ENCODE measurements at regions not wholly inside any gene's neighbourhood (a gene's known extent, or its start where the extent isn't known, plus 50 kb on each side); places are given as distances from the start of the nearest gene placed in this dataset.

DNA sequence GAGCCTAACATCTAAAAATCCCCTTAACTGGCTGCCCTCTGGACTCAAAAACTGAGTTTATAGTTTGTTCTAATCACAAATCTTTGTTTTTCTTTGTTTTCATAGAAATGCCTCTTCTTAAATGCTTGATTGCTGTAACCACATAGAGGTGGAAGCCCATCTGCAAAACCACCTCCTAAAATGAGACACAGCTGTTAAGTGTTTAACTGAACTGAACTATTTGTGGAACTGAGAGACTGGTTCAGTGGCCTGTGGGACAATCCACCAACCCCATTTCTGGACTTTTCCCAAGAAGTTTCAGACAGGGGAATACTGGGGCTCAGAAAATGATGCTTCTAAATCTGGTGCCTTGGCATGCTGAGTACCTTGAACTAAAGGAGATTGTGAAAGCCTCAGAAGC, 50.9 kb upstream of the TM9SF2 start:
- no peak overlapping the region for H3K4me3 ChIP-seq (ENCODE audit: low read depth, low read length)
- TF ChIP-seq, protein P1, sequence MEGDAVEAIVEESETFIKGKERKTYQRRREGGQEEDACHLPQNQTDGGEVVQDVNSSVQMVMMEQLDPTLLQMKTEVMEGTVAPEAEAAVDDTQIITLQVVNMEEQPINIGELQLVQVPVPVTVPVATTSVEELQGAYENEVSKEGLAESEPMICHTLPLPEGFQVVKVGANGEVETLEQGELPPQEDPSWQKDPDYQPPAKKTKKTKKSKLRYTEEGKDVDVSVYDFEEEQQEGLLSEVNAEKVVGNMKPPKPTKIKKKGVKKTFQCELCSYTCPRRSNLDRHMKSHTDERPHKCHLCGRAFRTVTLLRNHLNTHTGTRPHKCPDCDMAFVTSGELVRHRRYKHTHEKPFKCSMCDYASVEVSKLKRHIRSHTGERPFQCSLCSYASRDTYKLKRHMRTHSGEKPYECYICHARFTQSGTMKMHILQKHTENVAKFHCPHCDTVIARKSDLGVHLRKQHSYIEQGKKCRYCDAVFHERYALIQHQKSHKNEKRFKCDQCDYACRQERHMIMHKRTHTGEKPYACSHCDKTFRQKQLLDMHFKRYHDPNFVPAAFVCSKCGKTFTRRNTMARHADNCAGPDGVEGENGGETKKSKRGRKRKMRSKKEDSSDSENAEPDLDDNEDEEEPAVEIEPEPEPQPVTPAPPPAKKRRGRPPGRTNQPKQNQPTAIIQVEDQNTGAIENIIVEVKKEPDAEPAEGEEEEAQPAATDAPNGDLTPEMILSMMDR (conservative IDR thresholded peaks at IDR 0.05; ENCODE audit: low read depth, low read length) = no peak
- no peak for DNase-seq (ENCODE audit: low read depth)

Measured in epithelial cell of proximal tubule (primary cell).